Coronary artery (tissue), 2 donors: ENCODE measurements at regions not wholly inside any gene's neighbourhood (a gene's known extent, or its start where the extent isn't known, plus 50 kb on each side); places are given as distances from the start of the nearest gene placed in this dataset.

ENCODE experiments used
- DNase-seq: peaks from one replicate; pipeline ENCODE4 v3.0.0-alpha.2; 2017; ENCODE audit warnings: low spot score
- H3K27ac ChIP-seq, 2 donors: fragments of 200-600 bp; sonication (generic); one replicate each; pipeline ENCODE4 v1.5.1; 2016 to 2019
- H3K4me3 ChIP-seq: fragments of 200-600 bp; sonication (generic); 2 replicates; pipeline ENCODE4 v1.5.1; 2016; ENCODE audit warnings: mild to moderate bottlenecking, moderate library complexity
- CTCF ChIP-seq: fragments of 200-600 bp; sonication (generic); IDR thresholded peaks from one replicate; pipeline ENCODE4 v1.5.1; 2019; ENCODE audit warnings: antibody characterized with exemption

GRCh38 chr18:50509012-50509411, 50.9 kb upstream of the MAPK4 start:
- Histone ChIP-seq H3K27ac (no peak overlapping the region), H3K4me3 (no peak overlapping the region)
- no peak for DNase-seq
- no peak for TF ChIP-seq CTCF
